Cortex of kidney (tissue), 1 donor: ENCODE measurements at regions not wholly inside any gene's neighbourhood (a gene's known extent, or its start where the extent isn't known, plus 50 kb on each side); places are given as distances from the start of the nearest gene placed in this dataset.

Experiments
- DNase-seq: peaks from one replicate; lab custom pipeline; 2025; lab: John Stamatoyannopoulos, UW

- DNase-seq: no peak
These were observed 152.9 kb downstream of the RPS24 start for GRCh38 chr10:78186572-78186971.

- no peak for DNase-seq
These were observed 153.7 kb downstream of the RPS24 start for GRCh38 chr10:78187371-78187770.

GRCh38 chr10:78188446-78188845 is 154.8 kb downstream of the RPS24 start:
- DNase-seq: no peak

- no peak for DNase-seq
These were observed 156.6 kb downstream of the RPS24 start for GRCh38 chr10:78190051-78190825.

GRCh38 chr10:78191301-78191700 is 157.6 kb downstream of the RPS24 start:
- DNase-seq: no peak

GRCh38 chr10:78193189-78193588 is 159.5 kb downstream of the RPS24 start:
- no peak for DNase-seq

- DNase-seq: no peak
These were observed 160.4 kb downstream of the RPS24 start for GRCh38 chr10:78194050-78194449.

- no peak for DNase-seq
These were observed 161.1 kb downstream of the RPS24 start for GRCh38 chr10:78194539-78195402.

- DNase-seq: no peak
These were observed 162.7 kb downstream of the RPS24 start for GRCh38 chr10:78196396-78196795.

- no peak for DNase-seq
These were observed 163.3 kb downstream of the RPS24 start for GRCh38 chr10:78196964-78197363.

GRCh38 chr10:78197628-78198272 is 164.1 kb downstream of the RPS24 start:
- no peak for DNase-seq

- no peak for DNase-seq
These were observed 165.5 kb downstream of the RPS24 start for GRCh38 chr10:78199005-78199725.

GRCh38 chr10:78199759-78200158 is 166.1 kb downstream of the RPS24 start:
- no peak for DNase-seq

GRCh38 chr10:78200686-78201085 is 167.0 kb downstream of the RPS24 start:
- DNase-seq: no peak

GRCh38 chr10:78202386-78202785 is 168.7 kb downstream of the RPS24 start:
- DNase-seq: no peak

- DNase-seq: no peak
These were observed 170.5 kb downstream of the RPS24 start for GRCh38 chr10:78203915-78204818.

- no peak for DNase-seq
These were observed 171.9 kb downstream of the RPS24 start for GRCh38 chr10:78205457-78206016.

- no peak for DNase-seq
These were observed 173.6 kb downstream of the RPS24 start for GRCh38 chr10:78207216-78207615.

GRCh38 chr10:78207776-78208175 is 174.1 kb downstream of the RPS24 start:
- no peak for DNase-seq

GRCh38 chr10:78209970-78210369 is 176.3 kb downstream of the RPS24 start:
- no peak for DNase-seq

- DNase-seq: no peak
These were observed 176.9 kb downstream of the RPS24 start for GRCh38 chr10:78210548-78210947.
